OCI-LY1 (cell line): ENCODE measurements at regions not wholly inside any gene's neighbourhood (a gene's known extent, or its start where the extent isn't known, plus 50 kb on each side); places are given as distances from the start of the nearest gene placed in this dataset.

Experiments used
- H2AFZ ChIP-seq: fragments of 200-600 bp; sonication (generic), shearing (Covaris generic); 2 replicates; pipeline ENCODE4 v1.6.0; 2014; ENCODE audit warnings: antibody characterized with exemption, mild to moderate bottlenecking, low read length
- H3F3A ChIP-seq: fragments of 200-600 bp; sonication (generic), shearing (Covaris generic); 2 replicates; pipeline ENCODE4 v1.6.0; 2014; ENCODE audit warnings: mild to moderate bottlenecking, antibody characterized with exemption, low read length, moderate library complexity; ENCODE audit not compliant: insufficient read depth
- H3K27ac ChIP-seq: fragments of 200-600 bp; sonication (generic); 2 replicates; pipeline ENCODE4 v1.5.1; 2014; ENCODE audit warnings: low read length, mixed run types, mild to moderate bottlenecking, low read depth; ENCODE audit not compliant: poor library complexity, severe bottlenecking
- H3K27me3 ChIP-seq: fragments of 200-600 bp; sonication (generic); 2 replicates; pipeline ENCODE4 v1.6.0; 2014; ENCODE audit warnings: antibody characterized with exemption, mild to moderate bottlenecking, low read length, moderate library complexity; ENCODE audit not compliant: insufficient read depth
- H3K36me3 ChIP-seq: fragments of 200-600 bp; sonication (generic); 2 replicates; pipeline ENCODE4 v1.6.1; 2014; ENCODE audit warnings: mild to moderate bottlenecking, antibody characterized with exemption, low read length, moderate library complexity, mixed read lengths; ENCODE audit not compliant: insufficient read depth
- H3K4me1 ChIP-seq: fragments of 200-600 bp; sonication (generic); 2 replicates; pipeline ENCODE4 v1.5.1; 2014; ENCODE audit warnings: mild to moderate bottlenecking, low read length, moderate library complexity; ENCODE audit not compliant: insufficient read depth, severe bottlenecking
- H3K4me2 ChIP-seq: fragments of 200-600 bp; sonication (generic), shearing (Covaris generic); 2 replicates; pipeline ENCODE4 v1.6.1; 2014; ENCODE audit warnings: low read length
- H3K4me3 ChIP-seq: fragments of 200-600 bp; sonication (generic); 2 replicates; pipeline ENCODE4 v1.5.1; 2014; ENCODE audit warnings: low read length, low read depth, mild to moderate bottlenecking, mixed read lengths; ENCODE audit not compliant: poor library complexity, severe bottlenecking
- H3K79me2 ChIP-seq: fragments of 200-600 bp; shearing (Covaris generic); 2 replicates; pipeline ENCODE4 v1.6.1; 2016; ENCODE audit warnings: mixed run types, low read length, mixed read lengths; ENCODE audit not compliant: insufficient read depth
- H3K9ac ChIP-seq: fragments of 200-600 bp; sonication (generic), shearing (Covaris generic); 2 replicates; pipeline ENCODE4 v1.6.1; 2014; ENCODE audit warnings: mild to moderate bottlenecking, low read length, mixed read lengths
- H3K9me2 ChIP-seq: fragments of 200-600 bp; sonication (generic), shearing (Covaris generic); 2 replicates; pipeline ENCODE4 v1.6.1; 2014; ENCODE audit warnings: low read depth, mild to moderate bottlenecking, low read length, mixed read lengths
- H3K9me3 ChIP-seq: fragments of 200-600 bp; shearing (Covaris generic); 2 replicates; pipeline ENCODE4 v1.6.1; 2014; ENCODE audit warnings: low read length, mixed read lengths
- H4K20me1 ChIP-seq: fragments of 200-600 bp; sonication (generic), shearing (Covaris generic); 2 replicates; pipeline ENCODE4 v1.6.0; 2016; ENCODE audit warnings: mild to moderate bottlenecking, low read length; ENCODE audit not compliant: insufficient read depth
- CTCF ChIP-seq: fragments of 200-600 bp; sonication (generic), shearing (Covaris generic); IDR thresholded peaks from 2 replicates; pipeline ENCODE4 v1.5.1; 2017; ENCODE audit warnings: mild to moderate bottlenecking, antibody characterized with exemption, low read length, moderate library complexity, mixed read lengths
- EZH2 ChIP-seq: fragments of 200-600 bp; sonication (generic), shearing (Covaris generic); IDR thresholded peaks from 2 replicates; pipeline ENCODE4 v1.8.0; 2017; ENCODE audit warnings: borderline replicate concordance, mixed run types, mild to moderate bottlenecking, antibody characterized with exemption, low read length, moderate library complexity, mixed read lengths

- Histone ChIP-seq H3K9me3 (no peaks in the 10 kb centered on the region), H3K4me1 (no peaks in the 10 kb centered on the region), H3F3A (no peaks in the 10 kb centered on the region), H2AFZ (no peak overlapping the region), H3K79me2 (no peaks in the 10 kb centered on the region), H3K4me3 (no peak overlapping the region), H3K9ac (no peak overlapping the region), H3K4me2 (no peak overlapping the region), H3K27ac (no peak overlapping the region), H3K36me3 (no peaks in the 10 kb centered on the region), H3K9me2 (no peaks in the 10 kb centered on the region), H4K20me1 (no peaks in the 10 kb centered on the region), H3K27me3 (no peaks in the 10 kb centered on the region)
- TF ChIP-seq CTCF (no peak), EZH2 (no peak)
Observed at GRCh38 chr4:147378780-147379179, 102.1 kb upstream of the EDNRA start.

GRCh38 chr4:147381749-147382148, 99.1 kb upstream of the EDNRA start:
- TF ChIP-seq CTCF (no peak), EZH2 (no peak)
- H3K9ac ChIP-seq = no peak overlapping the region
- no peaks in the 10 kb centered on the region for H3K27me3 ChIP-seq
- no peak overlapping the region for H3K4me3 ChIP-seq
- H2AFZ ChIP-seq = no peak overlapping the region
- no peaks in the 10 kb centered on the region for H3K36me3 ChIP-seq
- H3K27ac ChIP-seq = no peak overlapping the region
- H3K79me2 ChIP-seq = no peaks in the 10 kb centered on the region
- no peaks in the 10 kb centered on the region for H3K4me1 ChIP-seq
- H4K20me1 ChIP-seq = no peaks in the 10 kb centered on the region
- H3F3A ChIP-seq = no peaks in the 10 kb centered on the region
- H3K9me3 ChIP-seq = no peaks in the 10 kb centered on the region
- H3K4me2 ChIP-seq = no peak overlapping the region
- H3K9me2 ChIP-seq = no peaks in the 10 kb centered on the region

GRCh38 chr4:147388018-147388417, 92.9 kb upstream of the EDNRA start:
- H3K36me3 ChIP-seq = no peaks in the 10 kb centered on the region
- H3K9me2 ChIP-seq = no peaks in the 10 kb centered on the region
- H3F3A ChIP-seq = no peaks in the 10 kb centered on the region
- no peak overlapping the region for H2AFZ ChIP-seq
- H3K4me3 ChIP-seq = no peak overlapping the region
- no peak overlapping the region for H3K4me2 ChIP-seq
- H3K79me2 ChIP-seq = no peaks in the 10 kb centered on the region
- H4K20me1 ChIP-seq = no peaks in the 10 kb centered on the region
- no peak overlapping the region for H3K9ac ChIP-seq
- H3K4me1 ChIP-seq = no peaks in the 10 kb centered on the region
- H3K27me3 ChIP-seq = no peaks in the 10 kb centered on the region
- H3K9me3 ChIP-seq = no peaks in the 10 kb centered on the region
- TF ChIP-seq EZH2 (no peak), CTCF (no peak)
- no peak overlapping the region for H3K27ac ChIP-seq
